IMR-90 (cell line): ENCODE measurements at regions not wholly inside any gene's neighbourhood (a gene's known extent, or its start where the extent isn't known, plus 50 kb on each side); places are given as distances from the start of the nearest gene placed in this dataset.

Experiments used
- ATAC-seq: fragments of 200-7000 bp; cut with Tn5 transposase; 2 replicates; pipeline ENCODE4 v1.9.1; 2020; ENCODE audit warnings: low read depth, mild to moderate bottlenecking, moderate library complexity
- BruUV-seq: library from RNA; stranded (reverse); fragments of 400-500 nt; replicated peaks from 2 replicates; lab custom pipeline; 2021; lab: Mats Ljungman, UMichigan
- CTCF ChIA-PET: fragments of 300-600 bp; formaldehyde crosslinking; extraction: SDS; loops from one replicate; lab custom pipeline; 2021; ENCODE audit warnings: antibody characterized with exemption; lab: Yijun Ruan, JAX
- POLR2A ChIA-PET: fragments of 300-600 bp; sonication (Branson Sonifier 250); formaldehyde crosslinking; loops from one replicate; lab custom pipeline; 2022; ENCODE audit warnings: antibody characterized with exemption; ENCODE audit not compliant: unreplicated experiment; lab: Charles Lee
- DNase-seq: peaks from one replicate; pipeline ENCODE4 v3.0.0; 2013
- H2AFZ ChIP-seq: replicated peaks from 2 replicates; pipeline ENCODE3; 2013; ENCODE audit warnings: low read length, mild to moderate bottlenecking; ENCODE audit not compliant: poor library complexity
- H2AK5ac ChIP-seq: 2 replicates; pipeline ENCODE4 v1.6.1; 2013; ENCODE audit warnings: low read depth, low read length, inconsistent platforms
- H2AK9ac ChIP-seq: replicated peaks from 2 replicates; pipeline ENCODE3; 2013; ENCODE audit warnings: mild to moderate bottlenecking, low read depth, low read length, moderate library complexity; ENCODE audit not compliant: poor library complexity
- H2BK120ac ChIP-seq: 2 replicates; pipeline ENCODE4 v1.6.1; 2013; ENCODE audit warnings: low read depth, low read length, inconsistent platforms
- H2BK15ac ChIP-seq: 3 replicates; pipeline ENCODE4 v1.6.1; 2013; ENCODE audit warnings: low read depth, low read length, inconsistent platforms
- H2BK20ac ChIP-seq: 2 replicates; pipeline ENCODE4 v1.6.1; 2013; ENCODE audit warnings: low read depth, mild to moderate bottlenecking, inconsistent platforms, low read length, moderate library complexity
- H2BK5ac ChIP-seq: 2 replicates; pipeline ENCODE4 v1.6.1; 2013; ENCODE audit warnings: mild to moderate bottlenecking, low read depth, low read length, inconsistent platforms; ENCODE audit not compliant: poor library complexity, severe bottlenecking
- H3K14ac ChIP-seq: replicated peaks from 2 replicates; pipeline ENCODE4 v1.6.1; 2013; ENCODE audit warnings: low read depth, low read length, inconsistent platforms
- H3K18ac ChIP-seq: 2 replicates; pipeline ENCODE4 v1.6.1; 2013; ENCODE audit warnings: low read depth, low read length, control low read depth
- H3K23ac ChIP-seq: 2 replicates; pipeline ENCODE4 v1.6.1; 2013; ENCODE audit warnings: low read depth, low read length, inconsistent platforms
- H3K27ac ChIP-seq: 2 replicates; pipeline ENCODE4 v1.5.1; 2013; ENCODE audit warnings: mild to moderate bottlenecking, control low read depth, low read length; ENCODE audit not compliant: insufficient read depth
- H3K27me3 ChIP-seq: 2 replicates; pipeline ENCODE4 v1.6.1; 2013; ENCODE audit warnings: low read length; ENCODE audit not compliant: control insufficient read depth, insufficient read depth
- H3K36me3 ChIP-seq: 2 replicates; pipeline ENCODE4 v1.6.1; 2013; ENCODE audit warnings: low read length, mixed read lengths; ENCODE audit not compliant: control insufficient read depth, insufficient read depth
- H3K4ac ChIP-seq: 2 replicates; pipeline ENCODE4 v1.6.1; 2013; ENCODE audit warnings: low read depth, low read length, inconsistent platforms
- H3K4me1 ChIP-seq: 2 replicates; pipeline ENCODE4 v1.6.1; 2013; ENCODE audit warnings: low read length, mixed read lengths; ENCODE audit not compliant: control insufficient read depth, insufficient read depth
- H3K4me2 ChIP-seq: 2 replicates; pipeline ENCODE4 v1.6.1; 2013; ENCODE audit warnings: low read depth, mild to moderate bottlenecking, control low read depth, low read length, moderate library complexity
- H3K4me3 ChIP-seq: 2 replicates; pipeline ENCODE4 v1.5.1; 2013; ENCODE audit warnings: low read depth, mild to moderate bottlenecking, control low read depth, low read length, moderate library complexity; ENCODE audit not compliant: insufficient read depth
- H3K56ac ChIP-seq: 2 replicates; pipeline ENCODE4 v1.6.1; 2013; ENCODE audit warnings: low read length, inconsistent platforms; ENCODE audit not compliant: insufficient read depth; ENCODE audit errors: extremely low read depth
- H3K79me1 ChIP-seq, 2 experiments: 2 replicates each; pipeline ENCODE4 v1.6.1; 2013; ENCODE audit warnings: low read length in 2 of 2, inconsistent platforms in 1 of 2, low read depth in 1 of 2
- H3K9ac ChIP-seq: 2 replicates; pipeline ENCODE4 v1.6.1; 2013; ENCODE audit warnings: low read depth, low read length, control low read depth
- H3K9me1 ChIP-seq: 2 replicates; pipeline ENCODE4 v1.6.1; 2013; ENCODE audit warnings: low read length, inconsistent platforms; ENCODE audit not compliant: insufficient read depth
- H3K9me3 ChIP-seq: 2 replicates; pipeline ENCODE4 v1.6.1; 2013; ENCODE audit warnings: low read length; ENCODE audit not compliant: control insufficient read depth, insufficient read depth
- H4K20me1 ChIP-seq: 2 replicates; pipeline ENCODE4 v1.6.1; 2013; ENCODE audit warnings: low read length, inconsistent platforms; ENCODE audit not compliant: insufficient read depth
- H4K5ac ChIP-seq: 2 replicates; pipeline ENCODE4 v1.6.1; 2013; ENCODE audit warnings: mild to moderate bottlenecking, low read depth, low read length, control low read depth
- H4K8ac ChIP-seq, 2 experiments: 2 replicates each; pipeline ENCODE4 v1.6.1; 2013; ENCODE audit warnings: low read depth in 2 of 2, low read length in 2 of 2, control low read depth in 1 of 2, inconsistent platforms in 1 of 2
- H4K91ac ChIP-seq: 2 replicates; pipeline ENCODE4 v1.6.1; 2013; ENCODE audit warnings: low read depth, low read length, inconsistent platforms; ENCODE audit not compliant: insufficient read depth
- BHLHE40 ChIP-seq: fragments of 150-350 bp; IDR thresholded peaks from 2 replicates; pipeline ENCODE4 v1.6.1; 2016; ENCODE audit warnings: mild to moderate bottlenecking, low read depth, low read length
- CEBPB ChIP-seq: IDR thresholded peaks from 2 replicates; pipeline ENCODE4 v1.6.1; 2012; ENCODE audit warnings: low read depth, low read length, improper control_type of control experiment
- CHD1 ChIP-seq: IDR thresholded peaks from 2 replicates; pipeline ENCODE4 v1.6.1; 2012; ENCODE audit warnings: low read depth, low read length, improper control_type of control experiment
- CTCF ChIP-seq: conservative IDR thresholded peaks from 2 replicates; pipeline ENCODE4 v1.5.1; 2012; ENCODE audit warnings: mild to moderate bottlenecking, low read depth, low read length, improper control_type of control experiment
- ELK1 ChIP-seq: fragments of 150-350 bp; IDR thresholded peaks from 2 replicates; pipeline ENCODE4 v1.6.1; 2016; ENCODE audit warnings: low read depth, mild to moderate bottlenecking, low read length, moderate library complexity, borderline replicate concordance
- FOS ChIP-seq: fragments of 150-350 bp; IDR thresholded peaks from 2 replicates; pipeline ENCODE4 v1.6.1; 2016; ENCODE audit warnings: low read depth, low read length
- MAFK ChIP-seq: IDR thresholded peaks from 2 replicates; pipeline ENCODE4 v1.6.1; 2012; ENCODE audit warnings: low read depth, low read length, improper control_type of control experiment
- MAZ ChIP-seq: IDR thresholded peaks from 2 replicates; pipeline ENCODE4 v1.6.1; 2012; ENCODE audit warnings: low read depth, mild to moderate bottlenecking, low read length, improper control_type of control experiment, moderate library complexity, borderline replicate concordance
- MXI1 ChIP-seq: IDR thresholded peaks from 2 replicates; pipeline ENCODE4 v1.6.1; 2012; ENCODE audit warnings: low read depth, mild to moderate bottlenecking, low read length, moderate library complexity, borderline replicate concordance
- NFE2L2 ChIP-seq: fragments of 150-350 bp; IDR thresholded peaks from 2 replicates; pipeline ENCODE4 v1.6.1; 2016; ENCODE audit warnings: low read depth, mild to moderate bottlenecking, low read length
- POLR2A ChIP-seq: IDR thresholded peaks from 2 replicates; pipeline ENCODE4 v1.6.1; 2012; ENCODE audit warnings: mild to moderate bottlenecking, low read depth, low read length
- RAD21 ChIP-seq: IDR thresholded peaks from 2 replicates; pipeline ENCODE4 v1.6.1; 2012; ENCODE audit warnings: low read length, improper control_type of control experiment
- RCOR1 ChIP-seq: IDR thresholded peaks from 2 replicates; pipeline ENCODE4 v1.6.1; 2012; ENCODE audit warnings: mild to moderate bottlenecking, low read length, improper control_type of control experiment; ENCODE audit not compliant: insufficient replicate concordance
- RFX5 ChIP-seq: IDR thresholded peaks from 2 replicates; pipeline ENCODE4 v1.8.0; 2012; ENCODE audit warnings: low read depth, mild to moderate bottlenecking, low read length, moderate library complexity
- SMC3 ChIP-seq: fragments of 150-350 bp; IDR thresholded peaks from 2 replicates; pipeline ENCODE4 v1.6.1; 2016; ENCODE audit warnings: low read depth, mild to moderate bottlenecking, antibody characterized with exemption, low read length, moderate library complexity
- USF2 ChIP-seq: fragments of 150-350 bp; IDR thresholded peaks from 2 replicates; pipeline ENCODE4 v1.6.1; 2017; ENCODE audit warnings: mild to moderate bottlenecking, antibody characterized with exemption, low read length, low read depth
- dilution Hi-C: fragments of 300-500 bp; cut with HindIII; formaldehyde crosslinking; loops from one replicate; pipeline ENCODE4 v1.14.3; 2018; ENCODE audit warnings: low sequenced_read_pairs; ENCODE audit not compliant: unreplicated experiment
- in situ Hi-C: fragments of 300-500 bp; cut with MboI; formaldehyde crosslinking; loops from 3 replicates; pipeline ENCODE4 v1.14.3; 2019; ENCODE audit warnings: low sequenced_read_pairs, inconsistent platforms, mixed read lengths
- intact Hi-C: fragments of 100-400 bp; cut with micrococcal nuclease; formaldehyde crosslinking; loops from 2 replicates; pipeline ENCODE4 v1.10.0; 2022

- ATAC-seq: no peak
Measured at GRCh38 chr15:56812961-56813360, 79.7 kb upstream of the ZNF280D start.

More at GRCh38 chr15:56812961-56813360, 79.7 kb upstream of the ZNF280D start:
- Histone ChIP-seq H3K27me3 (no peaks in the 10 kb centered on the region), H4K5ac (no peak overlapping the region), H4K8ac (no peak overlapping the region), H2AK5ac (no peak overlapping the region), H2AFZ (no peak overlapping the region), H2BK15ac (no peak overlapping the region), H2BK20ac (no peak overlapping the region), H3K4ac (no peak overlapping the region), H3K18ac (no peak overlapping the region), H2BK120ac (no peak overlapping the region), H2BK5ac (no peak overlapping the region), H3K9ac (no peak overlapping the region), H3K9me3 (peaks cover 5% of the 10 kb centered on the region; the same call in 1 of the 2 replicates), H4K91ac (no peak overlapping the region), H3K36me3 (no peaks in the 10 kb centered on the region), H4K20me1 (no peaks in the 10 kb centered on the region), H2AK9ac (no peak overlapping the region), H3K79me1 (no peaks in the 10 kb centered on the region), H3K4me1 (peaks cover 8% of the 10 kb centered on the region), H3K56ac (no peak overlapping the region), H3K23ac (no peak overlapping the region), H3K27ac (no peak overlapping the region), H3K4me3 (no peak overlapping the region), H3K14ac (no peak overlapping the region), H3K9me1 (peaks cover 4% of the 10 kb centered on the region; the same call in 1 of the 2 replicates), H3K4me2 (no peak overlapping the region)
- no peak for DNase-seq
- TF ChIP-seq MAZ: no peak
- TF ChIP-seq RFX5: no peak
- no peak for TF ChIP-seq SMC3
- no peak for TF ChIP-seq ELK1
- TF ChIP-seq CTCF: no peak
- no peak for TF ChIP-seq RCOR1
- no peak for TF ChIP-seq BHLHE40
- TF ChIP-seq CHD1: no peak
- TF ChIP-seq MXI1: no peak
- no peak for TF ChIP-seq POLR2A
- no peak for TF ChIP-seq NFE2L2
- no peak for TF ChIP-seq RAD21
- no peak for TF ChIP-seq MAFK
- TF ChIP-seq USF2: no peak
- no peak for TF ChIP-seq CEBPB
- TF ChIP-seq FOS: no peak
- intact Hi-C loops (no loop called here), dilution Hi-C loops (no loop called here), in situ Hi-C loops (loop anchor here (25.0 kb wide), 1 partner anchor 724 kb away; no protein-coding TSS in a partner anchor)
- CTCF ChIA-PET: interaction anchor here (0.6 to 0.8 kb wide), 2 partner anchors 43 to 223 kb away, joined by 3 read pairs; no protein-coding TSS in a partner anchor
- POLR2A ChIA-PET: no interaction called here
- BruUV-seq: no TSS peak
